Kasumi-1 (cell line): ENCODE measurements at regions not wholly inside any gene's neighbourhood (a gene's known extent, or its start where the extent isn't known, plus 50 kb on each side); places are given as distances from the start of the nearest gene placed in this dataset.

Experiments used
- DNase-seq, 2 experiments: peaks; one replicate each; lab custom pipeline; 2025; lab: John Stamatoyannopoulos, UW

DNA sequence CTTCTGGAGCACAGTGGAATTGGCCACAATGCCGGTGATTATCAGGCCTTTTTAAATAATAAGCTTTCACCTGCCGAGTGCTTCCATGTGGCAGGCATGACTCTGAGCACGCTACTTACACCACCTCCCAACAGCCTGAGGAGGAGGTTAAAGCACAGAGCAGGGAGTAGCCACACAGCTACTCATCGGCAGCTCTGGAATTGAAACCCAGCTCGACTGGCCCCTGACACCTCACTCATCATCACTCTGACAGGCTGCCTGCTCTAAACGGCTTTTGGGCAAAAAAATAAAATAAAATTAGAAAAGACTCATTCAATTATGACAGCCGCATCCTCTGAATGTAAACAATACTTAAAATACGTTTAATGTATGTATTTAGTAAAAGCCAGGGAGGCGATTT, 326.4 kb upstream of the NOCT start:
- no peak for DNase-seq

- no peak for DNase-seq
These were observed 327.0 kb upstream of the NOCT start for GRCh38 chr4:138688408-138689085.

GRCh38 chr4:138686106-138686835, 329.3 kb upstream of the NOCT start:
- DNase-seq = no peak

GRCh38 chr4:138685316-138685715, 330.3 kb upstream of the NOCT start:
- no peak for DNase-seq

DNA sequence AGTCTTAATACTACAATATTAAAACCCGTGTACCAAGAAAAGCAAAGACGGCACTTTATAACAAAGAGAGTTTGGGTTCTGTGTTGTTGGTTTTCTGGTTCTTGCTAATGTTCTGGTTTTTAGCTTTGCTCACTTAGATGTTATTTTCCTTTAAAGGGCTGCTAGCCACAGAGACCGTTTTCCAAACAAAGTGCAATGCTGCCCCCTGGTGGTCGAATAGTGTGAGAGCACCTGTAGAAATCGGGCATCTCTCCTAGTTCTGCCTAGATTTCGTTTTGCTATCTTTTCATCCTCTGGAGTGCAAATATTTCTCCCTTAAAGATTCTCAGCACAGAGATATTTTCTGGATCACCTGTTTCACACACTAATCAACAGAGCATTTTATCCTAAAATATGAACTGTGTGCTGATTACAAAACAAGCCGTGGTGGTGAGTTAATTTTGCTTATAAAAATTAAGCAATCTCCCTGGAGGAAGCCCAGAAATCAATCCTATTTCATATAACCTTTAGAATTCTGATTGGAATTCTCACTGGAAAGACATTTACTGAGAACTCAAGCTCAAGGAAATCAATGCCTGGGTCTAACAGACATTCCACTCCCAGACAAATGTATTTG, 334.5 kb upstream of the NOCT start:
- DNase-seq = peak; percentile 72

DNA sequence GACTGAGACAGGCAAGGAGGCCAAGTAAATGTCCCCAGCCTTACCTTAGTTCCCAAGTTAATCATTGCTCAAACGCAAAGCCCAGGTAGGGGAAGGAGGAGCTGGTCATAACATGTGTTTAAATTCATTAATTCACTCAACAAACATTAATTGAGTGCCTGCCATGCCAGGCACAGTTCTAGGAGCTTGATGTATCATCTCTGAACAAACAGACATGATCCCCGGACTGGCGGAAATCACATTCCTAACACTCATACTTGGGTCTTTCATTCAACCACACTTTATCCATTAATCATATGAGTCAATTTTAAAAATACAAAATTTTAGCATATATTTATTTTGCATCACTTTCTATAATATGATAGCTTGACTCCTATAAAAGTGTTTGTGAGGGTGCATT, 335.3 kb upstream of the NOCT start:
- DNase-seq = no peak

DNA sequence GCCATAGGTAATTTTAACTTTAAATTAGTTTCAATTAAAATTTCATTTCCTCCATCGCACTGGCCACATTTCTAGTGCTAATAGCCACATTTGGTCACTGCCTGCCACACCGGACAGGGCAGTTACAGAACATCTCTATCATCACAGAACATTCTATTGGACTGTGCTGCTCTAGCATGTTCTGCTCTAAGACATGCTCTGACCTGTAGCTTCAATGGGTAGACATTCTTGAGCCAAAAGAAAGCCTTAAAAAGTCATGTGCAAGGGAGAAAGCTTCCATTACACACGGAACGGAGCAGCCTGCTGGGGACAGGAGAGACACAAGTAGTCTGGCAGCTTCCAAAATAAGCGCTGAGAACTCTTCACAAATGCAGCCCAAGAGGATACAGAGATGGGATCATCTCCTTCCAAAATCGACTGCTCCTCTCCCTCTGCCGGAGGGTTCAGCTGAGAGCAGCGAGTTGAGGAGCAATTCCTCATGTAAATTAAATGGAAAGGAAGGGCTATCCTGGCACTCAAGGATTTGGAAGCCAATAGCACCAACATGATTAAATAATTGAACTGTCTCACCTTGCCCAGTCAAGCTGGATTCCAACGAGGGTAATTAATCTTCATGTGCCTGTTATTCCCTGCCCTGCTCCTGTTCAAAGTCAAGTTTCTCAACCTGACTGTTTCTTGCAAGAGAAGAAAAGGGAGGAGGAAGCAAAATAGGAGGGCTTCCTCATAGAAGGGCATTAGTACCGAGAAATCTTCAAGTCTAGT, 336.4 kb upstream of the NOCT start:
- DNase-seq = no peak

DNA sequence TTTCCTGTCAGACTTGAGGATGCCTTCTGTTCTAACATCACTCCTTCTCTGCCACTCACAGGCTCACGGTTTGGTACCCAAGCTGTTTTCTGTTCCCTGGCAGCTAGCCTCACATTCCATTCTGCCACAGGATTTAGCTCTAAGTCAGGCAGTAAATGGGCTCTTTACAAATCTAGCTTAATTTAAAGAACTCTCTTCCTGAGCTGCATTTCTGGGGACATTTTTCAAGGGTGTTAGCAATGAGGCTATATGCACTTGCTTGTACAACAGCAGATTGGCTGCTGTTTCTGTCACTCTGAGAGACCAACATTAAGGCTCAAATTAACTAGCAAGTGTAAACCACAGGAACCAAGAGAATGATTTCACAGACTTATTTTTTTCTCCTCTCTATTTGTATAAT, 337.8 kb upstream of the NOCT start:
- no peak for DNase-seq

- no peak for DNase-seq
These were observed 338.4 kb upstream of the NOCT start for GRCh38 chr4:138677212-138677611.

DNA sequence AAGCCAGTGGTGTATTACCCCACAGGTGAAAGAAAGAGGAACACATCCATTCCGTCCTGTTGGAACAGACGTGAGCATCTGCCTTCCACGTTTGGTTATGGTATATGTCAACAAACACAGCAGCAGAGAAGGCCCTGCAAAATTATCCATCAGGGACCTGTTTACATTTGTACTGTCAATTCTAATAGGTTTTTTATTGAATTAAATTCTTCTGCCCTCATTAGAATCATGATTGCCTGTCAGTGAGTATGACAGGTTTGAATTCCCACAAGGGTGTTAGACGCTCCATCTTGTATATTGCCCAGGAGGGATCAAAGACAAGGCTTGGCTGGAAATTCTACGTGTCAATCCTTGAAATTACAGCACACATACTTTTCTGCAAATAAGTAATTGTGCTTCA, 339.9 kb upstream of the NOCT start:
- DNase-seq = no peak

GRCh38 chr4:138674209-138674608, 341.4 kb upstream of the NOCT start:
- no peak for DNase-seq

- no peak for DNase-seq
These were observed 342.5 kb upstream of the NOCT start for GRCh38 chr4:138673053-138673452.

GRCh38 chr4:138672393-138672976, 343.1 kb upstream of the NOCT start:
- no peak for DNase-seq

- no peak for DNase-seq
These were observed 343.9 kb upstream of the NOCT start for GRCh38 chr4:138671606-138672084.

GRCh38 chr4:138671106-138671505, 344.5 kb upstream of the NOCT start:
- DNase-seq = no peak

GRCh38 chr4:138670681-138671080, 344.9 kb upstream of the NOCT start:
- no peak for DNase-seq

DNA sequence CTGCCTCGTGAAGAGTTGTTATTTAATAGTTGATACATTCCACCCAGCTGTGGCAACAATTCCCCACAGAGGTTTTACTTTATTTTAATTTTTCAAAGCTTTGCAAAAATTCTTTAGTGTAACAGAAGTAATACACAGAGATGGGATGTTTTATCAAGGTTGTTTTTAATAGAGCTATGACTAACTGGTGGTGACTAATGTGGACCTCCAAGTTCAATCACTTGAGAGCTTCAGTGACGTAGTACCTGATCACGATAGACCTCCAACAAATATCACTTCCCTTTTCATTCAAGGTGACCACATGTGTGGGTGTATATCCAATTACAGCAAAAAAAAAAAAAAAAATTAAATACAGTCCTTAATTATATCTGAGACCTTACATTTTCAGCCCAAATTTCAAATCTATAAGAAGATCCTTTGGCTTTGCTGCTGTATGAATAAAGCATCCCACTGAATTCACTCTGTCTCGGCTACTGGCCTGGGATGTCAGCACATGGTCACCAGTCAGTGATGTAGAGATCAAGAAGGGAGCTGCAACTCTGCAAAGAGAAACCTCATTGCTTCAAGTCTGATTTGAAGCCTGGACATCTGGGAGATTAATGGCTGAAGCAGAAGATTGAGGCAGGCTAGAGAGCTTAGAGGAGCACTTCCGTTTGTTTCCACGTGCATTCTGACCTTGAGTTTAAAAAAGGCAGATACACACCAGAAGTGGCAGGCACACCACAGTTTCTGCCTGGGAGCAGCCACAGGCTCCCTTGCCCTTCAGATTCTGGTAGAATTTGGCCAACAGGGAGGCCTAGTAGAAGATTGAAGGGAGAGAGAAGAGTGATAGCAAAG, 345.9 kb upstream of the NOCT start:
- no peak for DNase-seq

- no peak for DNase-seq
These were observed 347.3 kb upstream of the NOCT start for GRCh38 chr4:138668309-138668708.

- no peak for DNase-seq
These were observed 349.2 kb upstream of the NOCT start for GRCh38 chr4:138666366-138666765.

- no peak for DNase-seq
These were observed 349.7 kb upstream of the NOCT start for GRCh38 chr4:138665851-138666250.

DNA sequence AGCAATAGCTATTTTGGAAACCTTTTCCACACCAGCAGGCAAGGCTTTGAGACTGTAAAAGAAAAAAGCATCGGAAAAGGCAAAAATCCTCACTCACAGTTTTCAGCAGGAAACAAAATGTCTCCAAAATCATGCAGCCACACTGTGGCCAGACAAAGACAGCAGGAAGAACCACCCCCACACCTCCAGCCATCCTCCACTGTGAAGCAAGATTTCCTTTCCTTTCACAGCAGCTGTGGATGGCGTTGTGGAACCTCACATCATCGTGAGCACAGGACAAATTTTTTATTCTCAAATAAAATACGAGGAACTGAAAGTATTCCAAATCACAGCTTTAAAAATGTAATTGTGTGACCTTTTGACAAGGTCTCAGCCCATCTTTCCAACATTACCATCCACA, 351.7 kb upstream of the NOCT start:
- no peak for DNase-seq
